HEK293 (cell line): ENCODE measurements at regions not wholly inside any gene's neighbourhood (a gene's known extent, or its start where the extent isn't known, plus 50 kb on each side); places are given as distances from the start of the nearest gene placed in this dataset.

Source experiments
- CTCF ChIA-PET: fragments of 350-600 bp; formaldehyde crosslinking; extraction: SDS; loops from one replicate; lab custom pipeline; 2021; ENCODE audit warnings: antibody characterized with exemption; lab: Yijun Ruan, JAX
- POLR2A ChIA-PET: fragments of 300-600 bp; formaldehyde crosslinking; extraction: SDS; loops from one replicate; lab custom pipeline; 2020; ENCODE audit warnings: antibody characterized with exemption, inconsistent platforms; lab: Yijun Ruan, JAX
- H3K27ac ChIP-seq: fragments of 200-500 bp; sonication (Bioruptor generic); 2 replicates; pipeline ENCODE4 v1.5.1; 2014; ENCODE audit warnings: low read depth, low read length, control low read depth, inconsistent platforms; ENCODE audit errors: extremely low read depth
- H3K36me3 ChIP-seq, 2 experiments: fragments of 200-500 bp in 1 of 2; sonication (Bioruptor generic) in 1 of 2; 1 replicate in 1 of 2; 2 replicates in 1 of 2; pipeline ENCODE4 v1.5.1; 2014 to 2017; ENCODE audit warnings: inconsistent platforms in 2 of 2, low read length in 2 of 2; ENCODE audit not compliant: control insufficient read depth in 2 of 2, insufficient read depth in 1 of 2
- H3K4me1 ChIP-seq: fragments of 200-500 bp; sonication (Bioruptor generic); 2 replicates; pipeline ENCODE4 v1.5.1; 2014; ENCODE audit warnings: mild to moderate bottlenecking, low read length, inconsistent platforms; ENCODE audit not compliant: control insufficient read depth, insufficient read depth
- H3K4me3 ChIP-seq: 2 replicates; pipeline ENCODE4 v1.5.1; 2011; ENCODE audit warnings: low read depth, mild to moderate bottlenecking, control low read depth, low read length, moderate library complexity
- H3K9me3 ChIP-seq: fragments of 200-500 bp; sonication (Bioruptor generic); 2 replicates; pipeline ENCODE4 v1.5.1; 2014; ENCODE audit warnings: low read depth, low read length, inconsistent platforms; ENCODE audit not compliant: control insufficient read depth, insufficient read depth
- BCL11A ChIP-seq: fragments of 450-650 bp; formaldehyde crosslinking; IDR thresholded peaks from 2 replicates; pipeline ENCODE4 v1.5.1; 2016; ENCODE audit warnings: low read depth, missing biosample characterization, missing genetic modification characterization
- HOXC10 ChIP-seq: sonication (generic); formaldehyde crosslinking; IDR thresholded peaks from 2 replicates; pipeline ENCODE4 v1.8.1; 2023; ENCODE audit warnings: mild to moderate bottlenecking, missing genetic modification reagents
- MYNN ChIP-seq: fragments of 450-650 bp; formaldehyde crosslinking; IDR thresholded peaks from 2 replicates; pipeline ENCODE4 v1.5.1; 2016; ENCODE audit warnings: missing biosample characterization, missing genetic modification characterization, borderline replicate concordance
- SALL2 ChIP-seq: fragments of 450-650 bp; formaldehyde crosslinking; IDR thresholded peaks from 2 replicates; pipeline ENCODE4 v1.5.0; 2017; ENCODE audit warnings: missing biosample characterization, mild to moderate bottlenecking, missing genetic modification characterization, borderline replicate concordance
- YY2 ChIP-seq: fragments of 450-650 bp; formaldehyde crosslinking; IDR thresholded peaks from 2 replicates; pipeline ENCODE4 v1.5.1; 2016; ENCODE audit warnings: missing biosample characterization, missing genetic modification characterization
- ZBTB17 ChIP-seq: fragments of 450-650 bp; formaldehyde crosslinking; IDR thresholded peaks from 2 replicates; pipeline ENCODE4 v1.5.1; 2016; ENCODE audit warnings: missing biosample characterization, missing genetic modification characterization
- ZNF132 ChIP-seq: fragments of 450-650 bp; formaldehyde crosslinking; IDR thresholded peaks from 2 replicates; pipeline ENCODE4 v1.5.1; 2017; ENCODE audit warnings: missing biosample characterization, missing genetic modification characterization, borderline replicate concordance
- ZNF140 ChIP-seq: fragments of 450-650 bp; formaldehyde crosslinking; IDR thresholded peaks from 2 replicates; pipeline ENCODE4 v1.5.1; 2016; ENCODE audit warnings: missing biosample characterization, missing genetic modification characterization
- ZNF175 ChIP-seq: fragments of 450-650 bp; formaldehyde crosslinking; IDR thresholded peaks from 2 replicates; pipeline ENCODE4 v1.5.1; 2016; ENCODE audit warnings: missing biosample characterization, missing genetic modification characterization
- ZNF211 ChIP-seq: fragments of 450-650 bp; formaldehyde crosslinking; IDR thresholded peaks from 2 replicates; pipeline ENCODE4 v1.5.1; 2016; ENCODE audit warnings: low read depth, missing biosample characterization, missing genetic modification characterization
- ZNF266 ChIP-seq: fragments of 450-650 bp; formaldehyde crosslinking; IDR thresholded peaks from 2 replicates; pipeline ENCODE4 v1.5.1; 2016; ENCODE audit warnings: missing biosample characterization, missing genetic modification characterization, low read depth
- ZNF324 ChIP-seq: fragments of 450-650 bp; formaldehyde crosslinking; IDR thresholded peaks from 2 replicates; pipeline ENCODE4 v1.5.1; 2016; ENCODE audit warnings: missing biosample characterization, missing genetic modification characterization
- ZNF48 ChIP-seq: fragments of 450-650 bp; formaldehyde crosslinking; IDR thresholded peaks from 2 replicates; pipeline ENCODE4 v1.5.1; 2016; ENCODE audit warnings: missing biosample characterization, missing genetic modification characterization
- ZNF549 ChIP-seq: fragments of 450-650 bp; IDR thresholded peaks from 2 replicates; pipeline ENCODE4 v1.5.1; 2018; ENCODE audit warnings: missing biosample characterization, missing genetic modification characterization, mild to moderate bottlenecking, inconsistent platforms, moderate library complexity
- ZNF624 ChIP-seq: fragments of 450-650 bp; formaldehyde crosslinking; IDR thresholded peaks from 2 replicates; pipeline ENCODE4 v1.5.1; 2017; ENCODE audit warnings: missing biosample characterization, missing genetic modification characterization
- ZNF629 ChIP-seq: fragments of 450-650 bp; formaldehyde crosslinking; IDR thresholded peaks from 2 replicates; pipeline ENCODE4 v1.5.1; 2017; ENCODE audit warnings: missing biosample characterization, missing genetic modification characterization
- ZNF664 ChIP-seq: fragments of 450-650 bp; formaldehyde crosslinking; IDR thresholded peaks from 2 replicates; pipeline ENCODE4 v1.5.1; 2016; ENCODE audit warnings: missing biosample characterization, missing genetic modification characterization
- ZNF776 ChIP-seq: fragments of 450-650 bp; formaldehyde crosslinking; IDR thresholded peaks from 2 replicates; pipeline ENCODE4 v1.5.0; 2017; ENCODE audit warnings: missing biosample characterization, missing genetic modification characterization, borderline replicate concordance
- TF ChIP-seq, protein P1 (sequence below): fragments of 450-650 bp; formaldehyde crosslinking; IDR thresholded peaks from 2 replicates; pipeline ENCODE4 v1.5.1; 2016; ENCODE audit warnings: missing biosample characterization, missing genetic modification characterization
- TF ChIP-seq, protein P2 (sequence below): fragments of 450-650 bp; formaldehyde crosslinking; IDR thresholded peaks from 2 replicates; pipeline ENCODE4 v1.5.1; 2016; ENCODE audit warnings: missing biosample characterization, missing genetic modification characterization
- TF ChIP-seq, protein P3 (sequence below): fragments of 450-650 bp; formaldehyde crosslinking; IDR thresholded peaks from 2 replicates; pipeline ENCODE4 v1.5.1; 2016; ENCODE audit warnings: missing biosample characterization, missing genetic modification characterization
- TF ChIP-seq, protein P4 (sequence below): fragments of 450-650 bp; formaldehyde crosslinking; IDR thresholded peaks from 2 replicates; pipeline ENCODE4 v1.5.1; 2017; ENCODE audit warnings: missing biosample characterization, missing genetic modification characterization

DNA sequence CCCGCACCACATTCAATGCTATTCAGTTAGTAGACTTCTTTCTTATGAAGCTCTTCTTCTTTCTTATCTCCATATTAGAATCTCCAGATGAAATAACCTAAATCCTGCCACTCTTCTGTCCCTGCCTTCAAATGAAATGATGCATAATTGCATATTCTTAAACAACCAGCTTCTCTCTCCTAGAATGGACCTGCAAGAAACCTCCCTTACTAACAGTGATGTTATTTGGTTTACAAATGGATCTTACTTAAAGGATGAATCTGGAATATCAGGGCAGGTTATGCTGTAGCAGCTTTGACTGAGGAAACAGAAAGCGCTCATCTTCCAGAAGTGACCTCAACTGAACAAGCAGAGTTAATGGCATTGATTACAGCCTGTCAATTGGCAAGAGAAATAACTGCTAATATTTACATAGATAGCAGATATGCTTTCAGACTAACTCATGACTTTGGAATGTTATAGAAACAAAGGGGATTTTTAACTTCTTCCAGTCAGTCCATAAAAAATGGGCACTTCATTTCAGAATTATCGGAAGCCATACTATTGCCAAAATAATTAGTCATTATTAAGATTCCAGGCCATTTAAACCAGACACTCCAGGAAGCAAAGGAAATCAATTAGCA, 755.7 kb upstream of the HS6ST1 start (continued):
- TF ChIP-seq ZNF324 (tag by site-specific recombination) = no peak

DNA sequence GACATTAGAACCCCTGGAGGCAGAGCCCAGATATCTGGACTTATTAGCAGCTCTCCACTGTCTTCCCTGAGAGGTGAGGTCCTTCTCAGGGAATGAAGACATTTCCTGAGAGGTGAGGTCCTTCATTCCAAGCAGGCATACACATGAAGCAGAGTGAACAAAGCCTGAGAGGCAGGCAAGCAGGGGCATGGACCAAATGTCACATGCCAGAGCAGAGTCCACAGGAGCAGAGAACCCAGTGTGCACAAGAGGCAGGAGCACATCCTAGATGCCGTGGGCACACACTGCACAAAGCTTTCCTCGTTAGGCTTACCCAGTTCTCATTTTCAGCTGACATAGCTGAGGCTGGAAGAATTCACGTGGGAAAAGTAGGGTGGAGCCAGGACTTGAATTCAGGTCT, 759.9 kb upstream of the HS6ST1 start:
- CTCF ChIA-PET = no interaction called here
- no peaks in the 10 kb centered on the region for H3K36me3 ChIP-seq
- H3K4me1 ChIP-seq = no peaks in the 10 kb centered on the region
- TF ChIP-seq ZNF211 (no peak), ZNF629 (tag by site-specific recombination) (no peak), ZNF664 (no peak), MYNN (tag by site-specific recombination) (no peak), YY2 (tag by site-specific recombination) (no peak), ZNF132 (tag by site-specific recombination) (no peak), HOXC10 (CRISPR knock-in tag) (no peak), SALL2 (no peak), ZNF266 (tag by site-specific recombination) (no peak)
- TF ChIP-seq, protein P1, sequence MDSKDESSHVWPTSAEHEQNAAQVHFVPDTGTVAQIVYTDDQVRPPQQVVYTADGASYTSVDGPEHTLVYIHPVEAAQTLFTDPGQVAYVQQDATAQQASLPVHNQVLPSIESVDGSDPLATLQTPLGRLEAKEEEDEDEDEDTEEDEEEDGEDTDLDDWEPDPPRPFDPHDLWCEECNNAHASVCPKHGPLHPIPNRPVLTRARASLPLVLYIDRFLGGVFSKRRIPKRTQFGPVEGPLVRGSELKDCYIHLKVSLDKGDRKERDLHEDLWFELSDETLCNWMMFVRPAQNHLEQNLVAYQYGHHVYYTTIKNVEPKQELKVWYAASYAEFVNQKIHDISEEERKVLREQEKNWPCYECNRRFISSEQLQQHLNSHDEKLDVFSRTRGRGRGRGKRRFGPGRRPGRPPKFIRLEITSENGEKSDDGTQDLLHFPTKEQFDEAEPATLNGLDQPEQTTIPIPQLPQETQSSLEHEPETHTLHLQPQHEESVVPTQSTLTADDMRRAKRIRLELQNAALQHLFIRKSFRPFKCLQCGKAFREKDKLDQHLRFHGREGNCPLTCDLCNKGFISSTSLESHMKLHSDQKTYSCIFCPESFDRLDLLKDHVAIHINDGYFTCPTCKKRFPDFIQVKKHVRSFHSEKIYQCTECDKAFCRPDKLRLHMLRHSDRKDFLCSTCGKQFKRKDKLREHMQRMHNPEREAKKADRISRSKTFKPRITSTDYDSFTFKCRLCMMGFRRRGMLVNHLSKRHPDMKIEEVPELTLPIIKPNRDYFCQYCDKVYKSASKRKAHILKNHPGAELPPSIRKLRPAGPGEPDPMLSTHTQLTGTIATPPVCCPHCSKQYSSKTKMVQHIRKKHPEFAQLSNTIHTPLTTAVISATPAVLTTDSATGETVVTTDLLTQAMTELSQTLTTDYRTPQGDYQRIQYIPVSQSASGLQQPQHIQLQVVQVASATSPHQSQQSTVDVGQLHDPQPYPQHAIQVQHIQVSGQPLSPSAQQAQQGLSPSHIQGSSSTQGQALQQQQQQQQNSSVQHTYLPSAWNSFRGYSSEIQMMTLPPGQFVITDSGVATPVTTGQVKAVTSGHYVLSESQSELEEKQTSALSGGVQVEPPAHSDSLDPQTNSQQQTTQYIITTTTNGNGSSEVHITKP (tag by site-specific recombination) = no peak
- TF ChIP-seq, protein P2, sequence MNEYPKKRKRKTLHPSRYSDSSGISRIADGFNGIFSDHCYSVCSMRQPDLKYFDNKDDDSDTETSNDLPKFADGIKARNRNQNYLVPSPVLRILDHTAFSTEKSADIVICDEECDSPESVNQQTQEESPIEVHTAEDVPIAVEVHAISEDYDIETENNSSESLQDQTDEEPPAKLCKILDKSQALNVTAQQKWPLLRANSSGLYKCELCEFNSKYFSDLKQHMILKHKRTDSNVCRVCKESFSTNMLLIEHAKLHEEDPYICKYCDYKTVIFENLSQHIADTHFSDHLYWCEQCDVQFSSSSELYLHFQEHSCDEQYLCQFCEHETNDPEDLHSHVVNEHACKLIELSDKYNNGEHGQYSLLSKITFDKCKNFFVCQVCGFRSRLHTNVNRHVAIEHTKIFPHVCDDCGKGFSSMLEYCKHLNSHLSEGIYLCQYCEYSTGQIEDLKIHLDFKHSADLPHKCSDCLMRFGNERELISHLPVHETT (tag by site-specific recombination) = no peak
- TF ChIP-seq, protein P3, sequence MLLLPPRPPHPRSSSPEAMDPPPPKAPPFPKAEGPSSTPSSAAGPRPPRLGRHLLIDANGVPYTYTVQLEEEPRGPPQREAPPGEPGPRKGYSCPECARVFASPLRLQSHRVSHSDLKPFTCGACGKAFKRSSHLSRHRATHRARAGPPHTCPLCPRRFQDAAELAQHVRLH (tag by site-specific recombination) = no peak
- TF ChIP-seq, protein P4, sequence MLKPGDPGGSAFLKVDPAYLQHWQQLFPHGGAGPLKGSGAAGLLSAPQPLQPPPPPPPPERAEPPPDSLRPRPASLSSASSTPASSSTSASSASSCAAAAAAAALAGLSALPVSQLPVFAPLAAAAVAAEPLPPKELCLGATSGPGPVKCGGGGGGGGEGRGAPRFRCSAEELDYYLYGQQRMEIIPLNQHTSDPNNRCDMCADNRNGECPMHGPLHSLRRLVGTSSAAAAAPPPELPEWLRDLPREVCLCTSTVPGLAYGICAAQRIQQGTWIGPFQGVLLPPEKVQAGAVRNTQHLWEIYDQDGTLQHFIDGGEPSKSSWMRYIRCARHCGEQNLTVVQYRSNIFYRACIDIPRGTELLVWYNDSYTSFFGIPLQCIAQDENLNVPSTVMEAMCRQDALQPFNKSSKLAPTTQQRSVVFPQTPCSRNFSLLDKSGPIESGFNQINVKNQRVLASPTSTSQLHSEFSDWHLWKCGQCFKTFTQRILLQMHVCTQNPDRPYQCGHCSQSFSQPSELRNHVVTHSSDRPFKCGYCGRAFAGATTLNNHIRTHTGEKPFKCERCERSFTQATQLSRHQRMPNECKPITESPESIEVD (tag by site-specific recombination) = no peak
- no peaks in the 10 kb centered on the region for H3K9me3 ChIP-seq
- H3K27ac ChIP-seq = no peak overlapping the region
- POLR2A ChIA-PET = no interaction called here
- no peak overlapping the region for H3K4me3 ChIP-seq

DNA sequence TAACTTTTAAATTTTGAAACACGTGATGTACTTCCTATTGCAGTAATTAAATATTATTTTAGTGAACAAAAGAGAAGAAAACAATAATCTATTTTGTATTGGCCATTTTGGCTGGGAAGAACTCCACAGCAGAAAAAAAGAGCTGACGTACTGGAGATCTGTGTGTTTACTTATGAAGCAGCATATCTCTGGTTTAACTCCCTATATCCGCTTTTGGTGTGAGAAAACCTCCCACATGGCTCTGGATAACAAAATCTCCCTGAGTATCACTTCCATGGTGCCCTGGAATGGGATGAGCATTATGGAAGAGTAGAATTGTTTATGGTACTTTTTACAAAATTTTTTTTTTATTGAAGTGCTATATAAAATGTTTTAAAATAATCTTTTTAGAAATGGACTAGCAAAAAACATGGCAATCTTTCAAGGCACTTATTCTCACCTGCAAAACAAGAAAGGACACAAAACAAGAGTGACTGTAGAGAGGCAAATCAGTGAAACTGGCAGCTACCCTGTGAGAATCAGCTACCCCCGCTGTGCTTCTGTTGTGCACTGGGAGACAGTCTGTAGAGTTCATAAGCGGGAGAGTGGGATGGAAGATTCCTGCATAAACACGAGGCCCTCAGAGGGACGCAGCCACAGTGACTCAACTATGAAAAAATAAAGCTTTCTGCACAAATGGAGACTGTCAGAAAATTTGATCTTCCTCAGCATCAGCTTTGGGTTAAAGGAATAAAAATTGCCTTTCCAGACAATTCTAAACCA, 762.2 kb upstream of the HS6ST1 start:
- Histone ChIP-seq H3K36me3 (no peaks in the 10 kb centered on the region), H3K9me3 (no peaks in the 10 kb centered on the region), H3K27ac (no peak overlapping the region), H3K4me1 (no peaks in the 10 kb centered on the region), H3K4me3 (no peak overlapping the region)
- POLR2A ChIA-PET = no interaction called here
- CTCF ChIA-PET = interaction anchor here (0.5 kb wide), 1 partner anchor 16 kb away, joined by 3 read pairs; no protein-coding TSS in a partner anchor
- TF ChIP-seq ZNF776 = no peak
- TF ChIP-seq ZNF48 (tag by site-specific recombination) = no peak
- TF ChIP-seq ZNF140 (tag by site-specific recombination) = no peak
- no peak for TF ChIP-seq ZNF175
- no peak for TF ChIP-seq BCL11A (tag by site-specific recombination)
- TF ChIP-seq ZNF549 (tag by site-specific recombination) = no peak
- TF ChIP-seq ZBTB17 (tag by site-specific recombination) = no peak
- TF ChIP-seq ZNF624 (tag by site-specific recombination) = no peak
- TF ChIP-seq, protein P1 (tag by site-specific recombination) = no peak
